NOMO-1 treated with DMSO at 0.1 percent for 48 hours (cell line): ENCODE measurements at regions not wholly inside any gene's neighbourhood (a gene's known extent, or its start where the extent isn't known, plus 50 kb on each side); places are given as distances from the start of the nearest gene placed in this dataset.
A peak's percentile ranks its signal among the peaks of the same experiment; 100 is the strongest.

Experiments
- DNase-seq: peaks from one replicate; lab custom pipeline; 2025; ENCODE audit not compliant: unreplicated experiment; lab: John Stamatoyannopoulos, UW

- DNase-seq: no peak
These were observed 86.2 kb upstream of the COL6A5 start for GRCh38 chr3:130259166-130259874.

GRCh38 chr3:130260918-130261317 is 84.6 kb upstream of the COL6A5 start:
- DNase-seq: no peak

DNA sequence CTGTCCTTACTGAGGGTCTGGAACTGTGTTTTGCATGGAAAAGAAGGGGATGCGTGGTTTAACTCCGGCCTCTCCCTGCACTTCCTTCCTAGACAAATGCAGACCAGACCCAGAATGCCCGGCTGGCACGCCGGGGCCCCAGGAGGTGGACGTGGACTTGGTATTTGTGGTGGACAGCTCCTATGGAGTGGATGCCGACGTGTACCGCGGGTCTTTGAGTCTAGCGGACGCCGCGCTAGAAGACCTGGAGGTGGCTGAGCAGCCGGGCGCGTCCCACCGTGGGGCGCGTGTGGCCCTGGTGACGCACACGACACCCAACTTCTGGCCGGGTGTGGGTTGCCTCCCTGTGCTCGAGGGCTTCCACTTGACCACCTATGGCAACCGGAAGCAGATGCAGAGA is 81.8 kb upstream of the COL6A5 start:
- no peak for DNase-seq

DNA sequence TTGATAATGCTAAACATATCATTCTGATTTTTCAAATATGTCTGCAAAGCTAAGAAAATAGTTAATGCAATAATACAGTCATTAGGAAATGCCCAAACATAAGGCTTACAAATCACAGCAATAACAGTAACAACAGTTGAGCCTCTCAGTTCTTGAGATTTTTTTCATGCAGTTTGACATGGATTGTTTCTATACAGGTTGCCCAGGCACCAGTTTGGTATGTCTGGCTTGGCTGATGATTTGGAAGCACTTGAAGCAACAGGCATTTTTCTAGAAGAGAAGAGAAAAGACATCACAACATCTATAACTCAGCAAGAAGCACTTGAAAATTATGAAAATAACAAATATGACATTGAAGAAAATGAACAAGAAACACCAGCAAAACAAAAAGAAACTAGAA is 78.7 kb upstream of the COL6A5 start:
- DNase-seq: no peak

GRCh38 chr3:130276203-130276803 is 69.2 kb upstream of the COL6A5 start:
- peak; percentile 65 for DNase-seq

- no peak for DNase-seq
These were observed 56.8 kb upstream of the COL6A5 start for GRCh38 chr3:130288670-130289069.

GRCh38 chr3:130291148-130291547 is 54.3 kb upstream of the COL6A5 start:
- no peak for DNase-seq

DNA sequence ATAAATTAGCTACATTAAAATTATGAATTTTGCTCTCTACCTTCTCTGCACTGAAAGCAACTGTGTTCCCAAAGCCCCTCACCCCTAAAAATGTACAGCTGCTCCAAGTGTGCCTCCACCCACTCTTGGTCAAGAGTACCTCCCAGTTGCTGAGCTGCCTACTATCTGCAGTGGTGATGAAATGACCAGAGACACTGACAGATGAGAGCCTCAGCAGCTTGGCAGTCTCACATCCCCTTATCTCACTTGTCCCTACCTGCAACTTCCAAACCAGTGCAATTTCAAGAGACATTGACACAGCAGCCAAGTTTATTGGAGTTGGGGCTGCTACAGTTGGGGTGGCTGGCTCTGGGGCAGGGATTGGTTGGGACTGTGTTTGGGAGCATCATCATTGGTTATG is 52.2 kb upstream of the COL6A5 start:
- no peak for DNase-seq
